Tibial nerve (tissue), 3 donors: ENCODE measurements at regions not wholly inside any gene's neighbourhood (a gene's known extent, or its start where the extent isn't known, plus 50 kb on each side); places are given as distances from the start of the nearest gene placed in this dataset.

Experiments
- POLR2A ChIP-seq, 2 donors: fragments of 450-650 bp; IDR thresholded peaks; one replicate each; pipeline ENCODE4 v1.6.1; 2017; ENCODE audit warnings: antibody characterized with exemption in 2 of 2, mild to moderate bottlenecking in 2 of 2, moderate library complexity in 2 of 2
- TF ChIP-seq, protein P1 (sequence below), 5 experiments: fragments of 200-600 bp in 3 of 5; fragments of 450-650 bp in 2 of 5; sonication (generic) in 3 of 5; IDR thresholded peaks; one replicate each; pipeline ENCODE4 v1.5.1; 2016 to 2019; ENCODE audit warnings: antibody characterized with exemption in 5 of 5, mild to moderate bottlenecking in 3 of 5, moderate library complexity in 2 of 5

DNA sequence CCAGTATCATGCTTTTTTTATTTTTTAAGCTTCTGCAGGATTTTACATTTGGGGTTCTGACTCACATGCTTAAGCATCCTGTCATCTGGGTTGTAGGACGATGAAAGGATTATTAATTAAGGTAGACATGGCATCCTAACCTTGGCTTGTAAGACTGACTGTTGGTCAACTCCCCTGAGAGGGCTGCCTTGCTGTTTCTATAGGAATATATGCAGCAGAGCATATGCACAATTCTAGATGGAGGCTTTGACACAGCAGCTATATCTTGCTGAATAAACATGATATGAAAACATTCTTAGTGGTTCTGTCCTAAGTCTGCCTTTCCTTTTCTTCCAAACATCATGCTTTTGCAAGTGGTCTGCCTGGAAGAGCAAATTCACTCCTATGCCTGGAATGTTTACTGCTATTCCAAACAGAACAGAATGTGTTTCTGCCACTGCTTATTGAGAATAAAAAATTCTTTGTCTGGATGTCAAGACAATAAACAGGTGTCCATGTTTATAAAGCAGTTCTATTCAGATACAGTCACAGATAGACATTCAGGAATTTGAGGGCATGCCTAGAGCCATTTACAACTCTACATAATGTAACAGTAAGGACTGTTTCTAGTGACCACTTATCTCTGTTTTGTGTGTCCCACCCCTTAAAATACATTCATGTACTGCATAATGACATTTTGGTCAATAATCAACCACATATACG lies 166.2 kb upstream of the PPP2R2B start:
- TF ChIP-seq, protein P1, sequence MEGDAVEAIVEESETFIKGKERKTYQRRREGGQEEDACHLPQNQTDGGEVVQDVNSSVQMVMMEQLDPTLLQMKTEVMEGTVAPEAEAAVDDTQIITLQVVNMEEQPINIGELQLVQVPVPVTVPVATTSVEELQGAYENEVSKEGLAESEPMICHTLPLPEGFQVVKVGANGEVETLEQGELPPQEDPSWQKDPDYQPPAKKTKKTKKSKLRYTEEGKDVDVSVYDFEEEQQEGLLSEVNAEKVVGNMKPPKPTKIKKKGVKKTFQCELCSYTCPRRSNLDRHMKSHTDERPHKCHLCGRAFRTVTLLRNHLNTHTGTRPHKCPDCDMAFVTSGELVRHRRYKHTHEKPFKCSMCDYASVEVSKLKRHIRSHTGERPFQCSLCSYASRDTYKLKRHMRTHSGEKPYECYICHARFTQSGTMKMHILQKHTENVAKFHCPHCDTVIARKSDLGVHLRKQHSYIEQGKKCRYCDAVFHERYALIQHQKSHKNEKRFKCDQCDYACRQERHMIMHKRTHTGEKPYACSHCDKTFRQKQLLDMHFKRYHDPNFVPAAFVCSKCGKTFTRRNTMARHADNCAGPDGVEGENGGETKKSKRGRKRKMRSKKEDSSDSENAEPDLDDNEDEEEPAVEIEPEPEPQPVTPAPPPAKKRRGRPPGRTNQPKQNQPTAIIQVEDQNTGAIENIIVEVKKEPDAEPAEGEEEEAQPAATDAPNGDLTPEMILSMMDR (IDR thresholded peaks at IDR 0.05), result no peak
- no peak for TF ChIP-seq POLR2A (IDR thresholded peaks at IDR 0.05)
